HG02970 (cell line): ENCODE measurements at regions not wholly inside any gene's neighbourhood (a gene's known extent, or its start where the extent isn't known, plus 50 kb on each side); places are given as distances from the start of the nearest gene placed in this dataset.
"Not testable (repeated sequence)": the region's sequence is repeated elsewhere in the genome, so short reads cannot be mapped to it uniquely, and the experiment has no call there.

Experiments used
- ATAC-seq: cut with Tn5 transposase; IDR thresholded peaks from one replicate; pipeline ENCODE4 v1.9.1; 2021; ENCODE audit warnings: mild to moderate bottlenecking, moderate library complexity, moderate number of reproducible peaks; ENCODE audit not compliant: unreplicated experiment, low FRiP score

GRCh38 chr7:97372882-97373281 lies 255.4 kb downstream of the SDHAF3 start:
- no peak for ATAC-seq

GRCh38 chr7:97373736-97374135 lies 256.2 kb downstream of the SDHAF3 start:
- no peak for ATAC-seq

GRCh38 chr7:97377713-97378112 lies 260.2 kb downstream of the SDHAF3 start:
- no peak for ATAC-seq

DNA sequence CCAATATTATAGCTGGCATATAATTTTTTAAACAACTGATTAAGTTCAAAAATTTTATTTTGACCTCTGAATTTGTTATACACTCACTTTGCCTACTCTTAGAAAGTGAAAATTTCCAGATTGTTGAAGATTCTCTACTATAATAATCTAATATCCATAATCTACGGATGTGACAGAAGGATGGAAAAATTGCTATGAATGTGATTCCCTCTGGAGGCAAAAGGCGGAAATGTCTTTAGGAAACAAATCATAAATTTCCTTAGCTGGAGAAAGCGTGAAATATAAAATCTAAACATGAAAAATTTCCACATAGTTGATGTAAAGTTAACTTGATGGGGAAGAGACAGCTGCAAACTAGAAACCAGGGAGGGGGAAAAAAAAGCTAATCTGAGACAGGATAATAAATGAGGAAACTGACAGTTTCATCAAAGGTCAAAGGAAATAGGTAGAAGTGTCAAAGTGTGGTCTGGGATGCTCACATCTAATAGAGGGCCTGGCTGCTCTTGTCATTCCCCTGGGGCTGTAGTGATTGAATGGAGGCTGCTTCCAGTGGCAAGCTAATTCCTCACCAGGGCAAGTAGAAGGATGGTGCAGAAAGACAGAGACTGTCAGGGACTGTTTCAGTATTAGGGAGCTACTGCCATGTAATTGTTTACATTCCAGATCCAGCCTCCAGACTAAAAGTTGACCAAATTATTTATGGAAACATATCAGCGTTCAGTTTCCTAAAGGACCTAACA lies 264.5 kb downstream of the SDHAF3 start:
- ATAC-seq = no peak

- no peak for ATAC-seq
Observed at GRCh38 chr7:97390052-97390451, 272.6 kb downstream of the SDHAF3 start.

DNA sequence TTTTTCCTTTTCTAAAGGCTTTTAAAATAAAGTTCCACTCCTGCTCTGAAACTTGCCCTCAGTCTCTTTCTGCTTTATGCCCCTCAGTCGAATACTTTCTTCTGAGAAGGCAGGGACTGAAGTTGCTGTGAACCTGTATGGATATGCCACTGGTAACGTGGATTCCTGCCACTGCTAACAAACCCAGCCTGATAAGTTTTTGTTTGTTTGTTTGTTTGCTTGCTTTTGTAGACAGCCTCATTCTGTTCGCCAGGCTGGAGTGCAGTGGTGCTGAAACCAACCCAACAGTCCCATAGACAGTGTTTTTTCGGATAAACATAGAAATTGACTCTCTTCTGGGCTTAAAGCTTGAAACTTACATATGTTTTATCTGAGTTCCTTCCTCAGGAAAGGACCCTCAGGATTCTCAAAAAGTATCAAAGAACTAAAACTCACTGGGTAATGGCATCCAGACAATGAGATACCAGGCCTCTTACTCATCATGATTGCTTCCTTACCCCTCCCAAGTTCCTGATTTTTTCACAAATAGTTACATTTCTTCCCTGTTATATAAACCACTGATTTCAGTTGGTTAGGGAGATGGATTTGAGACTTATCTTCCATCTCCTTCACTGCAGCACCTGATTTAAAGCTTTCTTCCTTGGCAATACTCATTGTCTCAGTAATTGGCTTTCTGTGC lies 273.6 kb downstream of the SDHAF3 start:
- ATAC-seq = no peak

GRCh38 chr7:97401398-97401797 lies 283.9 kb downstream of the SDHAF3 start:
- no peak for ATAC-seq

DNA sequence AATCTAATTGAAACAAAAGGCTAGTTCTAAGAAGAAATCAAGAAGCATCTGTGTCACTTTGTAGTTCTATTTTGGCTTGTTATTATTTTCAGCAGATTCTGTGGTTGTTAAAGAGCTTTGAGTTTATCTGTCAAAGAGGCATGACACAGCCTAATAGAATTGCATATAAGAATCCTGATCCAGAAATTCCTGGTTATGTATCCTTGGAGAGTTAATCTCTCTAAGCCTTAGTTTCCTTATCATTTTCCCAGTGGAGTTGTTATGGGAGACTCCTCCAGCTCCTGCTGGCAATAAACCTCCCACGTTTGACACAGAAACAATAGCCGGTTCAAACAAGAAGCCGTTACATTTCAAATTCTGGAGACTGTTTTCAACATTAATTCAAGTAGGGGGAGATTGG lies 288.3 kb downstream of the SDHAF3 start:
- ATAC-seq = no peak

DNA sequence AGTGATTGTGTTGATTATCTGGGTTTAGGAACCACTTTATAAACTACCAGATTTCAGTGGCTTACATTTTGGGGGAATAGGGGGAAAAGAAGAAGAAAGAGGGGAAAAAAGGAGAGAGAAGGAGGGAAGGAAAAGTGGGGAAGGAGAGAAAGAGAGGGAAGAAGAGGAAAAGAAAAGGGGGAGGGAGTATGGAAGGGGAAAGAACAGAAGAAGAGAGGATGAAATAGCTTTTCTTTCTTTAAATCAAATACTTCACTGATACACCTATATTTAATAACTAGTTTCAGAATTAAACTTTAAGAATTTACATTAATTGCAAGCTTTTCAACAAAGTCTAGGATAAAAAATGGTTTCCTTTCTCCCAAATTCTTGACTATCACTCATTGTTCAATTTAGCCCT lies 289.6 kb downstream of the SDHAF3 start:
- no peak for ATAC-seq

GRCh38 chr7:97409346-97409745 lies 291.8 kb downstream of the SDHAF3 start:
- no peak for ATAC-seq

- no peak for ATAC-seq
Observed at GRCh38 chr7:97418312-97418711, 300.8 kb downstream of the SDHAF3 start.

DNA sequence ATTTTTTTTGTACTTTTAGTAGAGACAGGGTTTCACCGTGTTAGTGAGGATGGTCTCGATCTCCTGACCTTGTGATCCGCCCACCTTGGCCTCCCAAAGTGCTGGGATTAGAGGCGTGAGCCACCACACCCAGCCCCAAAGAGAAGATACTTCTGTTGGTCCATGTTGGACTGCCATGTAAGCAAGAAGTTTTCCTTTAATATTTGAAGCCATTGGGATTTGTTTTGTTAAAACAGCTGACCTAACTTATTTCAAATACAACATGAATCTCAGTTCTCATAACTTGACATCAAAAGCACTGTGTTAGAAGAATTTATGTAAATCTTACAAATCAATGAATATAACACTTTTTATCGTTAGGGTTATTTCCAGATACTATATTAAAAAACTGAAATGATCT lies 302.4 kb downstream of the SDHAF3 start:
- no peak for ATAC-seq

GRCh38 chr7:97421307-97421930 lies 303.9 kb downstream of the SDHAF3 start:
- no peak for ATAC-seq

GRCh38 chr7:97422046-97422445 lies 304.5 kb downstream of the SDHAF3 start:
- no peak for ATAC-seq

GRCh38 chr7:97430006-97430405 lies 301.9 kb upstream of the TAC1 start:
- ATAC-seq = no peak

DNA sequence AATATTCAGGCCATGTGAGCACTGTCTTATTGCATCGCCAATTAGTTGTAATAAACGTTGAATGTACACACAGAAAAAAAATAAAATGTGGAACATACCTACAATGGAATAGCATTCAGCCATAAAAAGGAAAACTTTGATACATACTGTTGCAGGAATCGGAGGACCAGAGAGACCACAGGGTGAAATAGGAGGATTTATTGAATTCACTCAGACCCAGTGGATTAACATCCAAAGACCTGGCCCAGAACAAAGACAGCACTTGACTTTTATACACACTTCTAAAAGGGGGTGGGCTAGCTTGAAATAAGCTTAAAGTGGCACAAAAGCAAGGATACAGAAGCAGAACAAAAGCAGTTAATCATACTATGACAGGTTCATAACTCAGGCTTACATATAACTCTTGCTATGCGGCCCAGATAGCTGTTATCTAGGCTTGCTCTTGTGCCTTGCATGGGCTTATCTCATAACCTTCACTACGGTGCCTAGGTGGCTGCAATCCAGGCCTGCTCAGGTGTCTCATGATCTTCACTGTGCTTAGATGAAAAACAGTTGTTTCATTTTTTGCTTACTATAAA lies 292.2 kb upstream of the TAC1 start:
- ATAC-seq = no peak

- ATAC-seq = no peak
Observed at GRCh38 chr7:97446361-97446760, 285.5 kb upstream of the TAC1 start.

GRCh38 chr7:97449448-97449847 lies 282.4 kb upstream of the TAC1 start:
- not testable (repeated sequence) for ATAC-seq

DNA sequence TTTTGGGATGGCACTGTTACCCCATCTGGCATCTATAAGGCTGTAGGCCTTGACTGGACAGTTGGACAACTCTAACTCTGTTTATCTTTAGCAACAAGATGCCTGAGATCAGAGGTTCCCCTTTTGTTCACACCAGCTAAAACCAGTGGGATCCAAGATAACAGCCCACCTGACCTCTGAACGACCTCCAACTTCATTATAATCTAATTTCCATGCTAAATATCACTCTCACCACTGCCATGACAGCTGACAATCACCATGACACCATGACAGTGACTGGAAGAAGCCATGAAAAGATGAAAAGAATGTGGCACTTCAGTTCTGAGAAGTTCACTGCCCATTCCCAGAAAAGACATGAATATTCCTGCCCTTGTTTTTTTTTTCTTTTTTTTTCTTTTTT lies 281.4 kb upstream of the TAC1 start:
- ATAC-seq = no peak

GRCh38 chr7:97454636-97455035 lies 277.2 kb upstream of the TAC1 start:
- no peak for ATAC-seq

- no peak for ATAC-seq
Observed at GRCh38 chr7:97457054-97457453, 274.8 kb upstream of the TAC1 start.
